Ramos (cell line): ENCODE measurements at regions not wholly inside any gene's neighbourhood (a gene's known extent, or its start where the extent isn't known, plus 50 kb on each side); places are given as distances from the start of the nearest gene placed in this dataset.

Experiments
- in situ Hi-C: fragments of 300-500 bp; cut with MboI; formaldehyde crosslinking; loops from one replicate; pipeline ENCODE4 v1.14.3; 2022; ENCODE audit warnings: low sequenced_read_pairs; ENCODE audit not compliant: unreplicated experiment

DNA sequence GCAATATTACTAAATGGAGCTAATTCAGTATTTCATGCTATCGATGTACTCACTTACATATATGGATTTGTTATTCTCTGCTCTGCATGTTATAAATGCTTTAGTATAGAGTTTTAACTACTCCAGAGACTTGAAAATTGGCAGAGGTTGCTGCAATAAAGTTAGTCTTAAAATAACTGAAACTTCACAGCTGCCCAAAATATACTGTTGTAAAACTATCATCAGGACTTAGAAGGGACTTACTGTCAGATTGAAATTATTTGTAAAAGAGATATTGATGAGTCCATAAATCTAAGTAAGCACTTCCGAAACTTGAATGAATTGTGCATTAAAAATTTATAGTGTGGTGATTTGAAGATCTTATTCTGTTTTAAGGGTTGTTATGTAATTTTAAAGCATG is 1178.2 kb upstream of the PCDH20 start:
- in situ Hi-C loops = no loop called here

- in situ Hi-C loops = no loop called here
Measured at GRCh38 chr13:62583466-62583865, 1167.8 kb upstream of the PCDH20 start.

- in situ Hi-C loops = no loop called here
Measured at GRCh38 chr13:62578402-62578801, 1162.8 kb upstream of the PCDH20 start.

DNA sequence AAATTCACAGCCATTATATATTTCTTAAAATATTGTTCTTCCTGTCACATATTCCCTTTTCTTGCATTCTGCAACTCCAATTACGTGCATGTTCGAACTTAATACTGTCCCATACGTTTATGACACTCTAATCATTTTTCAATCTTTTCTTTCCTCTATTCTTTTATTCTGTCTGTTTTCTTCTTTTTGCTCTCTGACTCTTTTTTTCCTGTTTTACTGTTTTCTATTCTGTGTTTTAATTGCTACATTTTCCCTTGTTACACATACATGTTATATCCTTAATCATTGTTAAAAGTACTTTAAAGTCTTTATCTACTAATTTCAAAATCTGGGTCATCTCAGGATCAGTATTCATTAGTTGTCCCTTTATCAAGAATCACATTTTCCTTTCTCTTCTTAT is 1149.1 kb upstream of the PCDH20 start:
- in situ Hi-C loops = no loop called here

- in situ Hi-C loops = no loop called here
Measured at GRCh38 chr13:62563251-62563650, 1147.6 kb upstream of the PCDH20 start.

DNA sequence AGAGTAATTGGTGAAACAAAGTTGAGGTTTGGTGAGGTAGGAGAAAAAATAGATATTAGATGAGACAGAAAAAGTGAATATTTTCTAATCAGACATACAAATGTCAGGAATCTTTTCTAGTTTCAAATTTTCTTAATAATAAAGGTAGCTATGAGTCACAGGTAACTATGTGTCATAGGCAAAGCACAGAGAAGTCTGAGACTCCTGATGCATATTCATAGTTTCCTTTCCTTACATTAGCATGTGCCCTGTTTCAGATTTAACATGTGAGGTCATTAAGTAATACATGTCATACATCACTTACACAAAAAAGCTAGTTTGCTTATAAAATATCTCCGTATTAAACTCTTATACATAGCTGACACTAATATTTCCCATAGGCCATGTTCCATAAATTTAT is 1141.3 kb upstream of the PCDH20 start:
- in situ Hi-C loops = no loop called here

DNA sequence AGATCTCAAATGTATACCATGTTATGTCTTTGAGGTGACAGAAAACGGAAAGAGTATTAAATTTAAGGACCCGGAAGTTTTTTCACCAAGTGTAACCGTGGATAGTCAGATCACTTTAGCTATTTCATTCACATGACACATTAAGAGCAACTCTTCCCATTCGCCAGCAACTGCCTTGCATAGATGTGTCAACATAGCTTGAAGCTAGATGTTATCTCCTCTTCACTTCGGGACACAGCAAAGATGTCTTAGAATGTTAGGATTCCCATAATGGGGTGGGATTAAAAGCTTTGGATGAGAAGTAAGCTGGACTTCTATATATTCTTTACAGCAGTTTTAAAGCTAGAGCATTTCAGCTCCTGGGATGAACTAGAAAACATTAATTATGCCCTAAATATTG is 1135.9 kb upstream of the PCDH20 start:
- in situ Hi-C loops = no loop called here

DNA sequence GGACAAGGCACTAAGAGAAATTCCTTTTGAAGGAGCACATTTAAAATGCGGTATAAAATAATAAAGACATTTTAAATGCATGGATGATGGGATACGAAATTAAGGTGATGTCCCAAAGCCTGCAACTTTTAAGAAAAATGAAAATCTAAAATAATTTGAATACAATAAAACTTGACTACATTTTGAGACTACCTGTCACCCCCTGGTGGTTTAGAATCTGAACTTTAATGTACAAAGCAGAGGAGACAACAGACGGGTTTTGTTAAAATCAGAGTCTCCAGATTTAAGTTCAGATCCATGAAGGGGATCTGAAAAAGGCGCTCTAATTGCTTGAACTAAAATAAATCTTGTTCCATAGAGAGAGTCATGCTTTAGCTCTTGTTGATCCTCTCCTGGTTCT is 1129.3 kb upstream of the PCDH20 start:
- in situ Hi-C loops = no loop called here

DNA sequence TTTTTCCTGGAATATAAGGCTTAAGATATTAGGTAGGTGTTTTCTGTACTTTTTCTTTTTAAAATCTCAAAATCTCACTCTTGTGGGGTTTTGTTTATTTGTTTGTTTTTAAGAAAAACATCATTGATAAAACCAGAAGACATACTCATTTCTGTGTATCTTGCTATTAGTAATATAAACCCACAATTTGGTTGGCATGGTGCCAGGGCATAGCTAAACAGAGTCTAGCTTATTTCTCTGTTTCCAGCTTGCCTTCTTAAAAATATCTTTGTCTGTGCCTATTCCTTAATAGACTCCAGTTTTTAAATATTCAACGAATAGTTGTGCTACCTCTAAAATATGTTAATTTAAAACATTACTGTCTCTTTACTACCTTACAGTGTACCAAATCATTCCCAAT is 1121.9 kb upstream of the PCDH20 start:
- in situ Hi-C loops = no loop called here

DNA sequence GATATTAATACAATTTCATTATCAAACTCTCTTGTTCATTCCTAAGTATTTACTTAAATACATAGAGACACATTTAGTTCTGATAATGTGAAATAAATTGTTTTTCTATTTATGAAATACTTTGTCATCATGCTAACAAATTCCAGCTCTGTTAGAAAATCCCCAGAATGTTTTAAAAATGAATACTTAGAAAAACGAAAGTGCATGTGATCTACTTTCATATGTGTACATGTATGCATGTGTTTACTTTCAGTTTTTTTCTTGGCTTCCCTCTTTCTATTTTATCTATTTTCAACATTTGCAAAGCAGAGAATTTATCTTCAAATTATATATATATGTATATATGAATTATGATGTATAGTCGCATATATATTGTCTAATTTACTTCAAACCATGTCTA is 1110.0 kb upstream of the PCDH20 start:
- in situ Hi-C loops = no loop called here

- in situ Hi-C loops = no loop called here
Measured at GRCh38 chr13:62524498-62524897, 1108.8 kb upstream of the PCDH20 start.

GRCh38 chr13:62524061-62524460 is 1108.4 kb upstream of the PCDH20 start:
- in situ Hi-C loops = no loop called here

DNA sequence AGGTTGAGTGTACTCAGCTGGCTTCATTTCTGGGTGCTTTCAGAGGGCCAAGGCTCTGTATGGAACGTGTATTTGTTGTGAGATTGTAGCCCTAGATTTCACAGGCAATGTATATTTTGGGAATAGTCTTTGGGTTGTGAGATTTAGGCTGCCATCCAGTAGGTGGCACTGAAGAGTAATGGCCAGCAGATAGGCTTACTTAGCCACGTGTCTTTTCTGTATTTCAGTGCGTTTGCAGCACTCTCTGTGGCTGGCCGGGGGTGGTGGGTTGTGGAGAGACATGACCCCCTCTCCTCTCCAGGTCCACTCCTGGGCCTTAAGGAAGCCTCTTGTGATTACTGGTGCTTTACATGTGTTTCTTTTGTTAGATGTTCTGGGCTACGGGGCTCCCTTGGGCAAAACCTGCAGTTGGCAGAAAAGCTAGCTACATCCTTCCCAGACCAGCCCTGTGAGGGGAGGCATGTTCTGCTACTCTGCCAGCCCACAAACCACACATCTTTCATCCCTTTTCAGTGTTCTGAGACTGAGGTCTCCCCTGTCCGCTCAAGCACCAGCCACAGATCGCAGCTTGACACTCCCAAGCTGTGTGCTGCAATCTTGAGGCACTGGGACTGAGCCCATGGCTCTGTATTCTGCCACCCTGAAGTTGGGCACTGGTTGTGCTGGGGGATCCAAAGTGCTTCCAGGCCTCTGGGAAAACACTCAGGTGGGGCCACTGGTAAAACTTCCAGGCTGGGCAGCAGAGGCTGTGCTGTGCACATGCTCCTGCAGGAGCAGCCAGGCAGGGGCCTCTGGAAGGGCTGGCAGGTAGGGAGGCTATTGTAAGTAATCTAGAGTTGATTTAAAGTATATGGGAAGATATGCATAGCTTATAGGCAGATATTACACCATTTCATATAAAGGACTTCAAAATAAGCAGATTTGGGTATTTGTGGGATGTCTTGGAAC is 1096.8 kb upstream of the PCDH20 start:
- in situ Hi-C loops = no loop called here

DNA sequence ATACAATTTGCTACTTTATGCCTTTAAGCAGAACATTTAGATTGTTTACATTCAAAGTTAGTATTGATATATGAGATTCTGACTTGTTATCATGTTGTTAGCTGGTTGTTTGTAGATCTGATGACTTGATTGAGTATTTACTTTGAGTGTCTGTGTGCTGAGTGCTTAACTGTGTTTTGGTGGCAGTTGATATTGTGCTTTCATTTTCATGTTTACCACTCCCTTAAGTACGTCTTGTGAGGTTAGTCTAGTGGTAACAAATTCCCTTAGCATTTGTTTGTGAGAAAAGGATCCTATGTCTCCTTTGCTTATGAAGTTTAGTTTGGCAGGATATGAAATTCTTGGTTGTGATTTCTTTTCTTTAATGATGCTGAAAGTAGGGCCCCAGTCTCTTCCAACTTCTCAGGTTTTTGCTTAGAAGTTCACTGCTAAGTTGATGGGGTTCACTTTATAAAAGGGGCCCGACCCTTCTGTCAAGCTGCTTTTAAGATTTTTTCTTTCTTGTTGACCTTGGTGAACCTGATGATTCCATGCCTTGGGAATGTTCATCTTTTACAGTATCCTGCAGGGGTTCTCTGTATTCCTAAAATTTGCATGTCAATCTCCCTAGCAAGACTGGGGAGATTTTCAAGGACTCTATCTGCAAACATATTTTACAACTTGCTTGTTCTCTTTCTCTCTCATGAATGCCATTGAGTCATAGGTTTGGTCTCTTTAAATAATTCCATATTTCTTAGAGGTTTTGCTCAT is 1095.4 kb upstream of the PCDH20 start:
- in situ Hi-C loops = no loop called here

GRCh38 chr13:62502588-62502987 is 1086.9 kb upstream of the PCDH20 start:
- in situ Hi-C loops = no loop called here

DNA sequence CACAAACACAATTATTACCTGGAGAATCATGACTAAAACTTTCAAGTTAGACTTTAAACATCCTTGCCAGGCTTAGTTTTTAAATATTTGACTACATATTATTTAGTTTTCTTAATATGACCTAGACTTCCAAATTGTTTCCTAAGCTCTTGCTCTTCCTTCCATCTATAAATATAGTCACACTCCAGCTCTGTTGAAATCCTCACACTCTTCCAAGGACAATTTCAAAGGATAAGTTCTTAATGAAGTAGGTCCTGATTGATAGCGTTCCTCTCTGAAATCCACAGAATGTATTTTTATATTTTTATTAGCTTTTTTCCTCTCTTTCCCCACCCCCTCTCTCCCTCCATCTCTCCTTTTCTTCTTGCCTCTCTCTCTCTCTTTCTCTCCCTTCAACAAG is 1074.1 kb upstream of the PCDH20 start:
- in situ Hi-C loops = no loop called here

GRCh38 chr13:62483774-62484173 is 1068.1 kb upstream of the PCDH20 start:
- in situ Hi-C loops = no loop called here

- in situ Hi-C loops = no loop called here
Measured at GRCh38 chr13:62482351-62482750, 1066.7 kb upstream of the PCDH20 start.

DNA sequence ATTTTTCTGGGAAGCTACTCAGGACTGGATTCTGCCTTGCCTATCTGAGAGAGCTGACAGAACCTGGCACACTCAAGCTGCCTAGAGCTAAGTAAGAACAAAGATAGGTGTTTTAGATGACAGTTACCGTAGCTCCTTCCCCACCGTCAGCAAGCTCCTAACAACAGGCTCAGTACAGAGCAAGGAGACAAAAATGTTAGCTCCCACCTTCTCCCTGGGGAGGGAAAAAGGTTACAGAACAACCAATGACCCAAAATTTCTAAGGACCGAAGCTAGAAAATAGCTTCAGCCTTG is 1058.2 kb upstream of the PCDH20 start:
- in situ Hi-C loops = no loop called here

DNA sequence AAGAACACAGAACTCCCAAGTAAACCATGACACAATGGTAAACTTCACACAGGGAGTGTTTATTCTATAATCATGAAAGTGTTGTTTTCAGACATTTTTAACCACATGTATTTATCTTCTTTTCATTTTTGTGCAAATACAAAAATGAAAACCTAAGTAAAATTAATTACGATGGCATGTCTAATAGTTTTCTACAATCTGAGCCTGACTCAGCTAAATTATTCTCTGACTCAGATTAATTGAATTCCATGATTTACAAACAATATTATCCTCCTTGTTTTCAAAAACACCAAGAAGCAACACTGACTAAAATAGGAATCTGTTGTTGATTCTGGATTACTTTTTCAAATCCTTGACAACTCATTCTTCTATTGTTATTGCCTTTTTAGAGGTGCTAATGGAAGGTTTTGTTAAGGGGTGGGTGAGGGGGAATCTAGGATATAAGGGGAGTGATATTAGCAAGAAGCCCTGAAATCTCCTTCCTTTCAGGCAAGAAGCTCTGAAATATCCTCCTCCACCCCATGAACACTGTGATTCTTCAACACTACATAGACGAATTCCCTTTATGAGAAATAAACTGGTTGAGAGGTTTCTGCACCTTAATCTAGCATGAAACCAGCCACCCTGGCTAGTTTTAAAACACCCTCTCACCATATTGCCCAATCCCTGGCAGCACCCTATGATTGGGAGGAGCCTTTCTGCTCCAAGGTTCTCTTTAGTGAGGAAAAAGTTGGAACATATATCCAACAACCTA is 1057.7 kb upstream of the PCDH20 start:
- in situ Hi-C loops = no loop called here

DNA sequence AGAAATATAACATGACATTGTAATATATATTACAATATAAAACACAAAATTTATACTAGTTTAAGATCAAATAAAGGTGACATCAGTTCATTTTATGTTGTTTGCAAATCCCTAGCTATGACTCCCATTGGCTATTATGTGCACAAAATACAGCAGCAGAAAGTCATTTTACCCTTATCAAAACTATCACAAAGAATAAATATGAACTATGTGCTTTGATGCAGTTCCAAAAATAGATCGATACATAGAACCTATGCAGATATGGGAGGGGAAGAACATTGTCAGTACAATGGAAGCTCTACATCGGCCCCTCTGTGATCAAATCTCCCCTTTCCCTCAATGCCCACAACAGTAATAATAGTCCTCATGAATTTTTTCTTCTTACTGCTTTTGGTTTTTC is 1038.1 kb upstream of the PCDH20 start:
- in situ Hi-C loops = no loop called here
